NCI-H1930 (cell line): ENCODE measurements at regions not wholly inside any gene's neighbourhood (a gene's known extent, or its start where the extent isn't known, plus 50 kb on each side); places are given as distances from the start of the nearest gene placed in this dataset.
A peak's percentile ranks its signal among the peaks of the same experiment; 100 is the strongest.
"Not testable (repeated sequence)": the region's sequence is repeated elsewhere in the genome, so short reads cannot be mapped to it uniquely, and the experiment has no call there.

Source experiments
- DNase-seq, 2 experiments: peaks; one replicate each; lab custom pipeline; 2025; lab: John Stamatoyannopoulos, UW

GRCh38 chr3:22685597-22685996 is 517.5 kb upstream of the UBE2E2 start:
- DNase-seq = no peak

- DNase-seq = no peak
Observed at GRCh38 chr3:22691407-22691806, 511.7 kb upstream of the UBE2E2 start.

DNA sequence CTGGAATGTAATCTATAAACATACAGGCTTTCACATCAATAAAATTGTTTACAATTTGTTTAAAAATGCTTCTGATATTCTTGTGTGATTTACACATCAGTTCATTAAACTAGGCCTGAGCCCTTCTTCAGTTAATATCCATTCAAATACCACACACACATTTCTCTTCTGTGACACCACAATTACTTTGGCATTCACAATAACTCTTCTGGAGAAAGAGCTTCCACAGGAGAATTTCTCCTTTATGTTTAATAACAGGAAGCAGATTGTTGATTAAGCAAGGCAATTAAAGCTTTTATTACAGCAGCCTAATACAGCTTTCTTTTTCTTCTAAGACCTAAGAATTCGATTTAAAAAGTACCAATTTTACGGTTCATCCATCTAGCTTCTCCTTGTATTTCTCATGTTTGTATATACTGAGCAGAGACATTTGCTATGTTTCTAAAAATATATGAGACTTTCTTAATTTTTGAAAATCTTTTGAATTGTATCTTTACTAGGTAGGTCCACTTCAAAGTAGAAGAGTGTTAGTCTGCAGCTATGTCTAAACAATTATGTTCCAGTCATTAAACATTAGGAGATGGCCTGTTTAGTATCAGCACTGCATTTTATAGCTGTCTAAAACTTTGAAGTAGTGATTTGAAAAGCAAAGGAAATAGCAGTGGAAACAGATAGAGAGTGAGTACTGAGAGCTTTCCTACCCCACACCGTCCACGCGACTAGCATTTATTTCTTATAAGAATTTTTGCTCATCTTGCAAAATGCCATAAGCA is 511.1 kb upstream of the UBE2E2 start:
- DNase-seq = no peak

DNA sequence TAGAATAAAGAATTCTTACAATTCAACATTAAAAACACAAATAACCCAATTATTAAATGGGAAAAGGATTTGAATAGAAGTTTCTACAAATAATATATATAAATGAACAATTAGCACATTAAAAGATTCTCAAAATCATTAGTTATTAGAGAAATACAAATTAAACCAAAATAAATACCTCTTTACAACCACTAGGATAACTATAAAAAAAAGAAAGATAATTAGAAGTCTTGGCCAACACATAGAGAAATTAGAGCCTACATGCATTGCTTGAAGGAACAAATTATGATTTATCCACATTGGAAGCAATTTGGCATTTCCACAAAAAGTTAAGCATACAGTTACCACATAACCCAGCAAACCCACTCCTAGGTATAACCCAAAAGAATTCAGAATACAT is 502.3 kb upstream of the UBE2E2 start:
- DNase-seq = no peak

DNA sequence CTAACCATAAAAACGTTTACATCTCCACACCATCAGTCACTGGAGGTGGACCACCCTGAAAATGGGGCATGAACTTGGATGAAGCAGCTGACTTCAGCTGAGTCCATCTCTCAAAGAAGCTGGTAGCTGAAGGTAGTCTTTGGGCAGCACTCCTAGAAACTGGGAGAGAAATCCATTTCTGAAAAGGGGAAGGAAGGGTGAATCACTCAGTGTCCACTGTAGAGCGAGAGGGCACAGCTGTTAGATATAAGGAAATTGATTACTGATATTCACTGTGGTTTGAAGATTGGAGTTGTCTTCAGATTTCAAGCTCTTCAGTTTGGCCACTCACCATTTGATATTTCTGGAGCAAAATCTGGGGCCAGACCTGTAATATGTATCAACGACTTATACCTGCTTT is 499.0 kb upstream of the UBE2E2 start:
- DNase-seq = no peak

- DNase-seq = no peak
Observed at GRCh38 chr3:22704571-22705354, 498.4 kb upstream of the UBE2E2 start.

DNA sequence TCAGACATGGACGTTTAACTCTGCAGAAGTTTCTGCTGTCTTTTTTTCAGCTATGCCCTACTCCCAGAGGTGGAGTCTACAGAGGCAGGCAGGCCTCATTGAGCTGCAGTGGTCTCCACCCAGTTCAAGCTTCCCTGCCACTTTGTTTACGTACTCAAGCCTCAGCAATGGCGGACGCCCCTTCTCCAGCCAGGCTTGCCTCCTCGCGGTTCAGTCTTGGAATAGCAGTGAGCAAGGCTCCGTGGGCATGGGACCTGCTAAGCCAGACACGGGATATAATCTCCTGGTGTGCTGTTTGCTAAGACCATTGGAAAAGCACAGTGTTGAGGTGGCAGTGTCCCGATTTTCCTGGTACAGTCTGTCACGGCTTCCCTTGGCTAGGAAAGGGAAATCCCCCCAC is 496.2 kb upstream of the UBE2E2 start:
- not testable (repeated sequence) for DNase-seq

DNA sequence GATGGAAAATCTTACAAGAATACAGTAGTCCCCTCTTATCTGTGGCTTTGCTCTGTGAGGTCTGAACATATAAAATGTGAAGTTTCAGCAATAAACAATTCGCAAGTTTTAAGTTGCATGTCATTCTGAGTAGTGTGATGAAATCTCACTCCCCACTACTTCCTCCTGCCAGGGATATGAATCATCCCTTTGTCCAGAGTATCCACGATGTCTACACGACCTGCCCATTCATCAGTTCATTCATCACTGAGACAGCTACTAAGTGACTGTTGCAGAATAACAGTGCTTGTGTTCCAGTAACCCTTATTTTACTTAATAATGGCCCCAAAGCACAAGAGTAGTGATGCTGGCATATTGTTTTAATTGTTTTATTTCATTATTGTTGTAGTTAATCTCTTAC is 489.2 kb upstream of the UBE2E2 start:
- no peak for DNase-seq

DNA sequence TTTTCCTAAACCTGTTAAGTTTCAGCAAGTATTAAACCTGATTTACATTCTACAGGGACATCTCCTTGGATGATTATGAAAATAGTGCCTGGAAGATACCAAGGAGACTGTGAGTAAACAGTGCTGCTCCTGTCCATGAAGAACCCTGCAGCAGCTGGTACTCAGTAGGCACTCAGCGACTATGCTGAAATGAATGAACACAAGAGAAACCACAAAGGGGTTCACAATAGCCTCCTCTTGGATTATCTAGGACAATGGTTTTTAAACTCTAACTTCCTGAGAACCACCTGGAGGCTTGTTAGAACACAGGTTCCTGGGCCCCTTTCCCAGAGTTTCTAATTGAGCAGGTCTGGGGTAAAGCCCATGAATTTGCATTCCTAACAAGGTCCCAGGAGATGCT is 488.4 kb upstream of the UBE2E2 start:
- DNase-seq = no peak

DNA sequence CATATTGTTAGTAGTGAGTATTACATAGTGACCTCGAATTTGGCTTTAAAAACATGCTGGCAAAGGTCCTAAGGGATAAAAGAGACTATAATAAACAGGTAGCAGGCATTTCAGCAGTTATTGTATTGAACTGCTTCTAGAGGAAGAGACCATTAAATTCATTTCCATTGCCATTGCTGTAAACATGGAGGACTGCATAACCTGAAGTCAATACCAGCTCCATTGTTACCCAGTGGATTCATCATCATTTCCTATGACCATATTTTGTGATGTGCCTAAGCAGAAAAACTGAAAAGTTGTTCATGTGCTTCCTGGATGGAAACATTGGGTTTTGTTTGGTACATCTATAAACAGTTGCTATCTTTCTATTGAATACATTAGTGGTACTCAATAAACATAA is 482.5 kb upstream of the UBE2E2 start:
- no peak for DNase-seq

GRCh38 chr3:22724420-22724819 is 478.7 kb upstream of the UBE2E2 start:
- no peak for DNase-seq

DNA sequence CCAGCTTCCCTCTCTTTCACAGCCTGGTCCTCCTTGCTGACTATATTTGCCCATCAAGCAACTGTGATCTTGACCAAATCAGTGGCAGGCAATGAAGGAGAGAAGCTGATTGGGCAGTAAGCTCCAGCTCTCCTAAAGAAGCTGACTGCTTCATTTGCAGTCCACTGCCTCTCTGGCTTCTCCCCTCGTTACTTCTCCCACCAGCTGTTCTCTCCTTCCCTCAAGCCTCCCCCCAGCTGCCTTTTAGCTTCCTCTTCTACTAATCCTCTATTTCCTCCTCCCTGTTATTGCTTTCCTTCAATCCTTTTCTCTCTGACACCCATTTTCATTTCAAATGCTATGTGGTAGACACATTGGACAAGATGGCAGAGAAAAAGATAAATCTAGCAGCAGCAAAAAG is 474.7 kb upstream of the UBE2E2 start:
- no peak for DNase-seq

GRCh38 chr3:22729212-22729611 is 473.9 kb upstream of the UBE2E2 start:
- DNase-seq = no peak

DNA sequence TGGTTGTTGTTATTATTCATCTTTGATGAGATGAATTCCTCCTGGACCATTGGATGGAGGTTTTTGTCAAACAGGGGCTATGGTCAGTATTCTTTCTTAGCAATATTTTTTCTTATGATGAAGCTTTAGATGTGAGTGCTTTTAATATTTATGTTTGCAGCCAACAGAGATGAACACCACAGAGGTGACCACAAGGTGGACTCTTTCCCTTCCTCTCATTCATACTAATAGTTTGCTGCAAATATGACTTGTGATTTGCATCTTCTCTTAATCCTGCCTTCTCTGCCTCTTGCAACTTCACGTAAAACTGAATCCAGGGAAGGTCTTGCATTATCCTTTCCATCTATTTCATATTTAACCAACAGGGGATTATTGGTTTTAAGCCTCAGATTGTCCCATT is 473.1 kb upstream of the UBE2E2 start:
- DNase-seq = no peak

- DNase-seq = no peak
Observed at GRCh38 chr3:22730701-22731100, 472.4 kb upstream of the UBE2E2 start.

DNA sequence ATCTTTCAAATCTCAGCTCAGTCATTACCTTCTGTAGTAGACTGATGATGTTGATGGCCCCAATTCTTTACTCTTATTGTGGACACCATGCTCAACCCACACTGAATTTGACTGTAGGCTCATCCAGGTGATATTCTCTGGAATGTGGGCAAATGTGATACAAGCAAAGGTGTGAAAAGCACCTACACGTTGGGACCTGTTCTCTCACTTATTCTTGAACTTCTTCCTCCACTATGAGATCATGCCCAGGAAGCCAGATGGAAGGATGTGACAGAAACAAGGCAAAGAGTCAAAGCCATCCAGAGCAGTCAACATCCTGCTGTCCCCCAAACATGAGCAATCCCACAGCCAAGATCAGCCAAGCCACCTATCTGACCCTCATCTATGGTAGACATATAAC is 471.2 kb upstream of the UBE2E2 start:
- no peak for DNase-seq

GRCh38 chr3:22732641-22733040 is 470.5 kb upstream of the UBE2E2 start:
- DNase-seq = no peak

DNA sequence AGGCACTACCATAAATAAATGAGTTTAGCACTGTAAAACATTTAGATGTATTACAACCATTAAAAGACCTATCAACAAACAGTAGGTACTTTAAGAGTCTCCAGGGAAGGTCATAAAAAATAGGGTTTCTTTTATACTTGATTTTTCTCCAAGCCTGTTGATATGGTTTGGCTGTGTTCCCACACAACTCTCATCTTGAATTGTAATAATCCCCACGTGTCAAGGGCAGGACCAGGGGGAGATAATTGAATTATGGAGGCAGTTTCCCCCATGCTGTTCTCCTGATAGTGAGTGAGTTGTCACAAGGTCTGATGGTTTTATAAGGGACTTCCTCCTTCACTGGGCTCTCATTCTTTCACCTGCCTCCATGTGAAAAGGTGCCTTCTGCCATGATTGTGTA is 468.9 kb upstream of the UBE2E2 start:
- DNase-seq = peak; percentile 13 to 37

- DNase-seq = no peak
Observed at GRCh38 chr3:22734756-22735155, 468.4 kb upstream of the UBE2E2 start.

DNA sequence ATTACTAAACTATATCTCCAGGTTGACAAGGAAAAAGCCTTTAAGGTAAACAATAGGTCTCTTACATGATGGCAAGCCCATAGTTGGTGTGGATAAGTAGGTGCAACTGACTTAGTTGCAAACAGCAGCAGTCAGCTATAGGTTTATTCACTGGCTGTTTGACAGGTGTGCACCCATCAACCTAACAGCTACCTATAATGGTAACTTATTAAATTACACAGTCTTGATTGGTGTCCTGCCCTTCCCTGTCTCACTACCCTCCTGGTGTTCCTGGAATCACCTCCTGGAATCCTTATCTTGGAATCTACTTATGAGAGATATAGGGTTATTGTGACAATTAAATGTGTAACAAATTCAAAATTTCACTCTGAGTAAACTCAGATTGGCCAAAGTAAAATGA is 467.8 kb upstream of the UBE2E2 start:
- DNase-seq = no peak

DNA sequence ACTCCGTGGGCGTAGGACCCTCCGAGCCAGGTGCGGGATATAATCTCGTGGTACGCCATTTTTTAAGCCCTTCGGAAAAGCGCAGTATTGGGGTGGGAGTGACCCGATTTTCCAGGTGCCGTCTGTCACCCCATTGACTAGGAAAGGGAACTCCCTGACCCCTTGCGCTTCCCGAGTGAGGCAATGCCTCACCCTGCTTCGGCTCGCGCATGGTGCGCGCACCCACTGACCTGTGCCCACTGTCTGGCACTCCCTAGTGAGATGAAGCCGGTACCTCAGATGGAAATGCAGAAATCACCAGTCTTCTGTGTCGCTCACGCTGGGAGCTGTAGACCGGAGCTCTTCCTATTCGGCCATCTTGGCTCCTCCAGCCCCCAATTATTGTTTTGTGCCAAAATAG is 459.7 kb upstream of the UBE2E2 start:
- DNase-seq = not testable (repeated sequence)

GRCh38 chr3:22745321-22745720 is 457.8 kb upstream of the UBE2E2 start:
- DNase-seq = no peak

- DNase-seq = no peak
Observed at GRCh38 chr3:22746221-22746620, 456.9 kb upstream of the UBE2E2 start.
